H9 (cell line): ENCODE measurements at regions not wholly inside any gene's neighbourhood (a gene's known extent, or its start where the extent isn't known, plus 50 kb on each side); places are given as distances from the start of the nearest gene placed in this dataset.

Experiments used
- DNase-seq: peaks from one replicate; pipeline ENCODE4 v3.0.0-alpha.2; 2017
- H2AFZ ChIP-seq: one replicate; pipeline ENCODE4 v1.6.1; 2013; ENCODE audit warnings: mild to moderate bottlenecking, low read length, control low read depth, moderate library complexity
- H2AK5ac ChIP-seq: 2 replicates; pipeline ENCODE4 v1.6.1; 2013; ENCODE audit warnings: low read length, control low read depth, mixed read lengths; ENCODE audit not compliant: insufficient read length
- H2BK120ac ChIP-seq: one replicate; pipeline ENCODE4 v1.6.1; 2013; ENCODE audit warnings: low read depth, mild to moderate bottlenecking, low read length, control low read depth, inconsistent platforms; ENCODE audit not compliant: poor library complexity, severe bottlenecking
- H2BK12ac ChIP-seq: 2 replicates; pipeline ENCODE4 v1.6.1; 2013; ENCODE audit warnings: low read length, control low read depth, mixed read lengths, low read depth; ENCODE audit not compliant: insufficient read length
- H2BK15ac ChIP-seq: 2 replicates; pipeline ENCODE4 v1.6.1; 2013; ENCODE audit warnings: low read depth, low read length, control low read depth
- H2BK20ac ChIP-seq: one replicate; pipeline ENCODE4 v1.6.1; 2013; ENCODE audit warnings: low read depth, mild to moderate bottlenecking, low read length, control low read depth, inconsistent platforms; ENCODE audit not compliant: poor library complexity, severe bottlenecking
- H2BK5ac ChIP-seq: 2 replicates; pipeline ENCODE4 v1.6.1; 2013; ENCODE audit warnings: low read length, control low read depth, mixed read lengths; ENCODE audit not compliant: insufficient read length
- H3K14ac ChIP-seq: 2 replicates; pipeline ENCODE4 v1.6.1; 2013; ENCODE audit warnings: low read length, control low read depth; ENCODE audit not compliant: insufficient read depth
- H3K18ac ChIP-seq: 2 replicates; pipeline ENCODE4 v1.6.1; 2013; ENCODE audit warnings: low read depth, mild to moderate bottlenecking, mixed read lengths, low read length, control low read depth; ENCODE audit not compliant: insufficient read length
- H3K23ac ChIP-seq: 2 replicates; pipeline ENCODE4 v1.6.1; 2013; ENCODE audit warnings: low read length, control low read depth, mixed read lengths, low read depth; ENCODE audit not compliant: insufficient read length
- H3K23me2 ChIP-seq: 2 replicates; pipeline ENCODE4 v1.6.1; 2013; ENCODE audit warnings: low read depth, mild to moderate bottlenecking, mixed read lengths, low read length, control low read depth; ENCODE audit not compliant: insufficient read length, poor library complexity, severe bottlenecking
- H3K27ac ChIP-seq: 2 replicates; pipeline ENCODE4 v1.5.1; 2013; ENCODE audit warnings: low read length, control low read depth, mixed read lengths, low read depth; ENCODE audit not compliant: insufficient read length
- H3K27me3 ChIP-seq: 2 replicates; pipeline ENCODE4 v1.6.1; 2013; ENCODE audit warnings: low read length, control low read depth, inconsistent platforms; ENCODE audit not compliant: insufficient read depth
- H3K4ac ChIP-seq: 2 replicates; pipeline ENCODE4 v1.6.1; 2013; ENCODE audit warnings: low read depth, mild to moderate bottlenecking, control low read depth, inconsistent platforms, low read length, moderate library complexity
- H3K4me1 ChIP-seq: 2 replicates; pipeline ENCODE4 v1.6.1; 2013; ENCODE audit warnings: low read length, control low read depth, inconsistent platforms; ENCODE audit not compliant: insufficient read depth
- H3K4me2 ChIP-seq: 2 replicates; pipeline ENCODE4 v1.6.1; 2013; ENCODE audit warnings: low read length, control low read depth, mixed read lengths; ENCODE audit not compliant: insufficient read length, insufficient read depth
- H3K56ac ChIP-seq: 2 replicates; pipeline ENCODE4 v1.6.1; 2013; ENCODE audit warnings: low read depth, mild to moderate bottlenecking, mixed read lengths, low read length, control low read depth; ENCODE audit not compliant: insufficient read length
- H3K79me1 ChIP-seq: 2 replicates; pipeline ENCODE4 v1.6.1; 2013; ENCODE audit warnings: low read depth, mild to moderate bottlenecking, moderate library complexity, low read length, control low read depth, inconsistent platforms; ENCODE audit not compliant: insufficient read depth, poor library complexity, severe bottlenecking
- H3K79me2 ChIP-seq: 2 replicates; pipeline ENCODE4 v1.6.1; 2013; ENCODE audit warnings: low read length, control low read depth, inconsistent platforms; ENCODE audit not compliant: insufficient read depth
- H3K9ac ChIP-seq: 2 replicates; pipeline ENCODE4 v1.6.1; 2013; ENCODE audit warnings: low read length, control low read depth, mixed read lengths; ENCODE audit not compliant: insufficient read length; ENCODE audit errors: extremely low read depth
- H3K9me3 ChIP-seq: one replicate; pipeline ENCODE4 v1.6.1; 2013; ENCODE audit warnings: low read depth, low read length, inconsistent platforms; ENCODE audit not compliant: control insufficient read depth
- H3T11ph ChIP-seq: one replicate; pipeline ENCODE4 v1.6.1; 2013; ENCODE audit warnings: mild to moderate bottlenecking, low read length, control low read depth, inconsistent platforms
- H4K20me1 ChIP-seq: one replicate; pipeline ENCODE4 v1.6.1; 2013; ENCODE audit not compliant: control insufficient read depth, insufficient read length, insufficient read depth
- H4K5ac ChIP-seq: 2 replicates; pipeline ENCODE4 v1.6.1; 2013; ENCODE audit warnings: low read depth, mild to moderate bottlenecking, mixed read lengths, low read length, control low read depth; ENCODE audit not compliant: insufficient read length
- H4K8ac ChIP-seq: replicated peaks from 2 replicates; pipeline ENCODE4 v1.6.1; 2013; ENCODE audit warnings: low read length, control low read depth, mixed read lengths, low read depth; ENCODE audit not compliant: insufficient read length
- H4K91ac ChIP-seq: 2 replicates; pipeline ENCODE4 v1.6.1; 2013; ENCODE audit warnings: low read depth, mild to moderate bottlenecking, moderate library complexity, mixed read lengths, low read length, control low read depth; ENCODE audit not compliant: insufficient read length
- H3K27ac Mint-ChIP-seq, 3 experiments: 2 replicates in 2 of 3; 3 replicates in 1 of 3; pipeline ENCODE4 v1.8.0; 2020 to 2021; ENCODE audit warnings: mixed read lengths in 3 of 3, mild to moderate bottlenecking in 1 of 3, moderate library complexity in 1 of 3
- H3K27me3 Mint-ChIP-seq: 2 replicates; pipeline ENCODE4 v1.8.0; 2021; ENCODE audit warnings: low read depth, mild to moderate bottlenecking, moderate library complexity, mixed read lengths
- H3K36me3 Mint-ChIP-seq, 3 experiments: 2 replicates in 2 of 3; 3 replicates in 1 of 3; pipeline ENCODE4 v1.8.0; 2020 to 2021; ENCODE audit warnings: low read depth in 3 of 3, mixed read lengths in 3 of 3; ENCODE audit not compliant: insufficient read depth in 1 of 3
- H3K4me1 Mint-ChIP-seq, 2 experiments: 2 replicates each; pipeline ENCODE4 v1.8.0; 2020; ENCODE audit warnings: mixed read lengths in 2 of 2
- H3K4me3 Mint-ChIP-seq, 2 experiments: 2 replicates in 1 of 2; 3 replicates in 1 of 2; pipeline ENCODE4 v1.8.0; 2020 to 2021; ENCODE audit warnings: mild to moderate bottlenecking in 2 of 2, mixed read lengths in 2 of 2, moderate library complexity in 1 of 2
- H3K9me3 Mint-ChIP-seq, 2 experiments: 2 replicates in 1 of 2; 3 replicates in 1 of 2; pipeline ENCODE4 v1.8.0; 2020; ENCODE audit warnings: mild to moderate bottlenecking in 2 of 2, mixed read lengths in 2 of 2, moderate library complexity in 1 of 2
- WGBS: extraction: QIAGEN DNeasy Blood & Tissue Kit; methylation state at CpG from one replicate; pipeline ENCODE4 v1.1.7; 2013; ENCODE audit warnings: missing lambda C conversion rate, low lambda C conversion rate, mixed read lengths; ENCODE audit not compliant: insufficient read length; ENCODE audit errors: extremely low coverage; 5-methylcytosine and 5-hydroxymethylcytosine counted together
- TF ChIP-seq, protein P1 (sequence below): fragments of 200-600 bp; sonication (generic); conservative IDR thresholded peaks from 3 replicates; pipeline ENCODE4 v1.8.0; 2021; ENCODE audit warnings: antibody characterized with exemption, mild to moderate bottlenecking

DNA sequence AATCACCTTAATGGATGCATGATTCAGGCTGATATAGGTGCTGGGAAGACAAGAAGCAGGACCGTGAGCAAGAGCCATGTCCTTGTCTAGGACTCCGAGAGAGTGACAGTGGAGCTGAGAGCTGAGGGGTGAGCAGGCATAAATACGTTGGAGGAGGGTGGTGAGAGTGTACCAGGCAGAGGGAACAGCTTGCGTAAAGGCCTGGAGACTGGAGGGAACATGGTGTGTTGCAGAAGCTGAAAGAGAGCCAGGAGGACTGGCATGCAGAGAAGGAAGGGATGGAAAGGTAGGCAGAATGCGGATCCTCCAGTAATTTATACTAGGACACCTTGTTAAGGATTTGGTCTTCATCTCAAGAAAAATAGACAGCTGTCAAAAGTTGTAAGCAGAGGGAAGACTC is 653.2 kb downstream of the HS3ST4 start:
- Histone ChIP-seq H2BK5ac (no peak overlapping the region), H3K9me3 (no peaks in the 10 kb centered on the region), H2BK120ac (no peak overlapping the region), H3K23me2 (no peaks in the 10 kb centered on the region), H3K23ac (no peak overlapping the region), H3K27ac (no peak overlapping the region), H3K4me2 (no peak overlapping the region), H2AFZ (no peak overlapping the region), H3T11ph (no peak overlapping the region), H3K18ac (no peak overlapping the region), H3K79me2 (no peaks in the 10 kb centered on the region), H3K56ac (no peak overlapping the region), H3K14ac (no peak overlapping the region), H3K4ac (no peak overlapping the region), H2BK12ac (no peak overlapping the region), H3K79me1 (no peaks in the 10 kb centered on the region), H2BK20ac (no peak overlapping the region), H4K91ac (no peak overlapping the region), H3K4me1 (no peaks in the 10 kb centered on the region), H4K8ac (no peak overlapping the region), H3K9ac (no peak overlapping the region), H3K27me3 (no peaks in the 10 kb centered on the region), H4K5ac (peak overlapping the region; percentile 76), H4K20me1 (no peaks in the 10 kb centered on the region), H2BK15ac (no peak overlapping the region), H2AK5ac (no peak overlapping the region)
- peaks cover 2% of the 10 kb centered on the region for H3K27me3 Mint-ChIP-seq
- H3K27ac Mint-ChIP-seq: no peak overlapping the region
- WGBS: no CpG with 5 or more reads among the region's 5 CpGs
- H3K4me3 Mint-ChIP-seq: no peak overlapping the region
- TF ChIP-seq, protein P1, sequence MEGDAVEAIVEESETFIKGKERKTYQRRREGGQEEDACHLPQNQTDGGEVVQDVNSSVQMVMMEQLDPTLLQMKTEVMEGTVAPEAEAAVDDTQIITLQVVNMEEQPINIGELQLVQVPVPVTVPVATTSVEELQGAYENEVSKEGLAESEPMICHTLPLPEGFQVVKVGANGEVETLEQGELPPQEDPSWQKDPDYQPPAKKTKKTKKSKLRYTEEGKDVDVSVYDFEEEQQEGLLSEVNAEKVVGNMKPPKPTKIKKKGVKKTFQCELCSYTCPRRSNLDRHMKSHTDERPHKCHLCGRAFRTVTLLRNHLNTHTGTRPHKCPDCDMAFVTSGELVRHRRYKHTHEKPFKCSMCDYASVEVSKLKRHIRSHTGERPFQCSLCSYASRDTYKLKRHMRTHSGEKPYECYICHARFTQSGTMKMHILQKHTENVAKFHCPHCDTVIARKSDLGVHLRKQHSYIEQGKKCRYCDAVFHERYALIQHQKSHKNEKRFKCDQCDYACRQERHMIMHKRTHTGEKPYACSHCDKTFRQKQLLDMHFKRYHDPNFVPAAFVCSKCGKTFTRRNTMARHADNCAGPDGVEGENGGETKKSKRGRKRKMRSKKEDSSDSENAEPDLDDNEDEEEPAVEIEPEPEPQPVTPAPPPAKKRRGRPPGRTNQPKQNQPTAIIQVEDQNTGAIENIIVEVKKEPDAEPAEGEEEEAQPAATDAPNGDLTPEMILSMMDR: no peak
- no peak for DNase-seq
- no peaks in the 10 kb centered on the region; a peak in 1 of 5 replicates for H3K9me3 Mint-ChIP-seq
- no peaks in the 10 kb centered on the region for H3K4me1 Mint-ChIP-seq
- H3K36me3 Mint-ChIP-seq: no peaks in the 10 kb centered on the region
